ENCODE measurements at regions not wholly inside any gene's neighbourhood (a gene's known extent, or its start where the extent isn't known, plus 50 kb on each side); places are given as distances from the start of the nearest gene placed in this dataset.

DNA sequence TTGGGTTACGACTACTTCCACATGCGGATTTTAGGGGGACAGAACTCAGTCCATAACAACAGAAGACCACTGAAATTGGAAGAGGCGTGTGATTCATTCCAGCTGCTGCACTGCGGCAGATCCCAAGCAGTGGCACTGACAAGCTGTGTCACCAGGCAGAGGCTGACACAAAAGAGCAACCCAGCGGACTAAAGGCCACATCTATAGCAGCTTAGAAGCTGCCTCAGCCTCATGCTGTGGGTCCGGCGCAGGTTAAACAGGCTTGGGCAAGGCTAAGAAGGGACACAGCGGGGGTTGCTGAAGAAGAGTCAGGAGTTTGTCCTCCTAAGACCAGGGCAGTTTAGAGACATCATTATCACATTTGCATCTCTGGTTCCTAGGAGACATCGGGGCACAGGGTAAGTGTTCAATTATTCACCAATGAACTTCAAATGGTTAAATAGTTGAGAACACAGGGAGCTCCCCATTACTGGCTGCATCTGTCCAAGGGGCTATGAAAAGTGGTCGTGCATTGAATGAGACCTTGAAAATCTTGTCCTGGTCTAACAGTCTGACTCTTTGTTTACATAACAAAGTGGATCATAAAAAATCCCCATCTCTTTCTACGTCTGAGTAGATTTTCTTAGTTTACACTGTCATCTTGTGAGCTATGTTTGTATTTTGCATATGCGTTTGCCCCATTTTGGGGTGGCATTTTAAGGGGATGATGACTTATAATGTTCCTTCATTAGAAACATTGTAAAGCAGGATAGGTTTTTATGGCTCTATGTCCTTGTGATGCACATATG is 162.3 kb upstream of the TRIB2 start:
- no peak for DNase-seq
- intact Hi-C loops (cut with micrococcal nuclease): loop anchor here (1.0 to 5.0 kb wide), 7 partner anchors 9 to 162 kb away; partner anchors contain the start of gene TRIB2 (in 1 of the 2)
- Histone ChIP-seq H3K4me1 (ENCODE audit: control insufficient read depth in 2 of 2, insufficient read depth in 2 of 2, low read length in 2 of 2) (peaks cover 8 to 26% of the 10 kb centered on the region in 2 donors), H3K9me3 (ENCODE audit: control insufficient read depth in 2 of 3, low read length in 3 of 3) (no peaks in the 10 kb centered on the region), H3K27ac (ENCODE audit: low read depth, low read length) (no peak overlapping the region), H3K4me3 (ENCODE audit: low read length) (no peak overlapping the region), H3K36me3 (ENCODE audit: control insufficient read depth in 2 of 3, insufficient read depth in 3 of 3, low read length in 3 of 3) (no peaks in the 10 kb centered on the region), H3K27me3 (ENCODE audit: control insufficient read depth in 2 of 2, insufficient read depth in 2 of 2, low read length in 2 of 2) (no peaks in the 10 kb centered on the region)
- POLR2A ChIA-PET: interaction anchor here (1.0 to 1.2 kb wide), 3 partner anchors 9 to 121 kb away, joined by 3 read pairs; no protein-coding TSS in a partner anchor
- Mint-ChIP-seq H3K27me3 (no peaks in the 10 kb centered on the region), H3K4me3 (peak overlapping the region in 4 of 10 donors; percentile 5 to 39 (median 20)), H3K36me3 (peaks cover 0 to 8% (median 4%) of the 10 kb centered on the region in 5 donors), H3K27ac (peak overlapping the region; percentile 3 to 89 (median 74)), H3K9me3 (peaks cover 0 to 8% (median 0%) of the 10 kb centered on the region in 11 donors), H3K4me1 (peaks cover 25 to 62% (median 43%) of the 10 kb centered on the region in 7 donors)
- ATAC-seq: no peak
- CTCF ChIA-PET: no interaction called here

DNA sequence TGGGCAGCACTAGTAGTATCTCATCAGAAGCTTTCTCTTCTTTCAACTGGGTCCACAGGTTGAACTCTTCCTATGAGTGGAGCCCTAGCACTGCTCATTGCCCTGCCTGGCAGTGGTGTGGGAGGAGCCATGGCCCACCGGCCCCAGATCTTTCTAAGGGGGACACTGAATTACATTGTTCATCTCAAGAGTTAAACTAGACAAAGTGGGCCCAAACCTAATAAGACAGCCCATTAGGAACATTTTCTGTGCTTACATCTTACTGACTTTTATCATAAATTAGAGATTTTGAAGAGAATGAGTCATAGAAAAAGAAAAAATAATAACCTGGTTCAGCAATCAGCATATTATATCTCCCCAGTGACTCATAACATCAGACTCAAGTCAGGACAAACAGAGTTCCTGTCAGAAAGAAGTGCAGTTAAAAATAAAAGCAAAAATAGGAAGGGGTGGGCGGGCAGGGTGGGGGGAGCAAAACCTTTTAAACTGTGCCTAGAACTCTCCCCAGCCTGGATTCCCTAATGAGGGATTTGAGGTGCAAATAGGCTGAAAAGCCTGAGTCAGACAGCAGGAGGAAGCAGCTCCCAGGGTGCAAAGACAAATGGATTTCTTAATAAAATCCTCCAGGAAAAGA is 161.6 kb upstream of the TRIB2 start:
- ChIA-PET CTCF (no interaction called here), POLR2A (interaction anchor here (1.0 to 1.1 kb wide), 3 partner anchors 8 to 162 kb away, joined by 3 read pairs; no protein-coding TSS in a partner anchor)
- Mint-ChIP-seq H3K9me3 (peaks cover 0 to 8% (median 0%) of the 10 kb centered on the region in 11 donors), H3K27ac (peak overlapping the region in 8 of 9 donors; percentile 36 to 89 (median 74)), H3K36me3 (peaks cover 0 to 8% (median 4%) of the 10 kb centered on the region in 5 donors), H3K4me3 (peak overlapping the region in 7 of 10 donors; percentile 5 to 66 (median 26)), H3K27me3 (no peaks in the 10 kb centered on the region), H3K4me1 (peaks cover 25 to 62% (median 43%) of the 10 kb centered on the region in 7 donors)
- peak; percentile 27 for ATAC-seq
- DNase-seq: peak in 1 of 9 donors; percentile 32
- Histone ChIP-seq H3K4me3 (ENCODE audit: low read length) (no peak overlapping the region), H3K9me3 (ENCODE audit: control insufficient read depth in 2 of 3, low read length in 3 of 3) (no peaks in the 10 kb centered on the region), H3K27me3 (ENCODE audit: control insufficient read depth in 2 of 2, insufficient read depth in 2 of 2, low read length in 2 of 2) (no peaks in the 10 kb centered on the region), H3K27ac (ENCODE audit: low read depth, low read length) (no peak overlapping the region), H3K4me1 (ENCODE audit: control insufficient read depth in 2 of 2, insufficient read depth in 2 of 2, low read length in 2 of 2) (peaks cover 8 to 26% of the 10 kb centered on the region in 2 donors), H3K36me3 (ENCODE audit: control insufficient read depth in 2 of 3, insufficient read depth in 3 of 3, low read length in 3 of 3) (no peaks in the 10 kb centered on the region)
- intact Hi-C loops (cut with micrococcal nuclease): loop anchor here (1.0 to 5.0 kb wide), 7 partner anchors 8 to 161 kb away; partner anchors contain the start of gene TRIB2 (in 1 of the 2)

DNA sequence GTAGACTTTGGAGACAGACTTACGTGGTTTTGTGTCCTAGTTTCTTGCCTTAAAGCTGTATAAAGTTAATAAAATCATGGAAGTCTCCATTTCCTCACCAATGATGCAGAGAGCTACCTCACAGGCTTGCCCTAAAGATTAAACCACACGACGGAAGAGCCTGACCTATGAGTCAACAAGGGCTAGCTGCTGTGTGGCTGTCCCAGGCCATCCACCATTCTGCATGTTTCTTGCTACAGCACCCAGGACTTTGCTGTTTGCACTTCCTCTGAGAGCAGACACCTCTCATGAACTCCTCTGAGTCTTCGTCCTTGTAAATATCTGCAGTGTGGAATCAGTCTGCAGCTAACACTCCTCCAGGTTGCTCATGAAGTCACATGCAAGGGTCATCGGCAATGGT is 160.0 kb upstream of the TRIB2 start:
- H3K9me3 Mint-ChIP-seq: peaks cover 0 to 6% (median 0%) of the 10 kb centered on the region in 11 donors
- H3K4me3 Mint-ChIP-seq: peak overlapping the region in 6 of 10 donors; percentile 17 to 58 (median 27)
- H3K27me3 ChIP-seq (ENCODE audit: control insufficient read depth in 2 of 2, insufficient read depth in 2 of 2, low read length in 2 of 2): no peaks in the 10 kb centered on the region
- peak overlapping the region; percentile 26 to 82 (median 64) for H3K27ac Mint-ChIP-seq
- ATAC-seq (peak; percentile 37), DNase-seq (peak in 3 of 9 donors; percentile 12 to 32 (median 25))
- H3K27me3 Mint-ChIP-seq: no peaks in the 10 kb centered on the region
- H3K4me1 Mint-ChIP-seq: peaks cover 27 to 68% (median 45%) of the 10 kb centered on the region in 7 donors
- H3K27ac ChIP-seq (ENCODE audit: low read depth, low read length): no peak overlapping the region
- ChIA-PET POLR2A (interaction anchor here (0.8 to 1.4 kb wide), 5 partner anchors 9 to 159 kb away, joined by 3 to 5 read pairs (median 3); no protein-coding TSS in a partner anchor), CTCF (interaction anchor here (0.9 to 1.6 kb wide), 2 partner anchors 106 to 159 kb away, joined by 4 read pairs; no protein-coding TSS in a partner anchor)
- no peak overlapping the region for H3K4me3 ChIP-seq (ENCODE audit: low read length)
- peaks cover 0 to 8% (median 0%) of the 10 kb centered on the region in 5 donors for H3K36me3 Mint-ChIP-seq
- no peaks in the 10 kb centered on the region for H3K9me3 ChIP-seq (ENCODE audit: control insufficient read depth in 2 of 3, low read length in 3 of 3)
- no peaks in the 10 kb centered on the region for H3K36me3 ChIP-seq (ENCODE audit: control insufficient read depth in 2 of 3, insufficient read depth in 3 of 3, low read length in 3 of 3)
- peaks cover 8 to 26% of the 10 kb centered on the region in 2 donors for H3K4me1 ChIP-seq (ENCODE audit: control insufficient read depth in 2 of 2, insufficient read depth in 2 of 2, low read length in 2 of 2)
- intact Hi-C loops (cut with micrococcal nuclease): loop anchor here (5.0 kb wide), 4 partner anchors 44 to 99 kb away; no protein-coding TSS in a partner anchor

- H3K36me3 Mint-ChIP-seq: peaks cover 0 to 8% (median 0%) of the 10 kb centered on the region in 5 donors
- peaks cover 0 to 5% (median 0%) of the 10 kb centered on the region in 11 donors for H3K9me3 Mint-ChIP-seq
- no peaks in the 10 kb centered on the region for H3K27me3 Mint-ChIP-seq
- H3K36me3 ChIP-seq (ENCODE audit: control insufficient read depth in 2 of 3, insufficient read depth in 3 of 3, low read length in 3 of 3): no peaks in the 10 kb centered on the region
- H3K4me3 Mint-ChIP-seq: peak overlapping the region in 1 of 10 donors; percentile 7
- H3K27me3 ChIP-seq (ENCODE audit: control insufficient read depth in 2 of 2, insufficient read depth in 2 of 2, low read length in 2 of 2): no peaks in the 10 kb centered on the region
- no peak overlapping the region for H3K27ac ChIP-seq (ENCODE audit: low read depth, low read length)
- intact Hi-C loops (cut with micrococcal nuclease): loop anchor here (5.0 kb wide), 4 partner anchors 45 to 100 kb away; no protein-coding TSS in a partner anchor
- peak overlapping the region in 2 of 9 donors; percentile 5 to 82 for H3K27ac Mint-ChIP-seq
- H3K9me3 ChIP-seq (ENCODE audit: control insufficient read depth in 2 of 3, low read length in 3 of 3): no peaks in the 10 kb centered on the region
- peaks cover 27 to 74% (median 50%) of the 10 kb centered on the region in 7 donors for H3K4me1 Mint-ChIP-seq
- no peak overlapping the region for H3K4me3 ChIP-seq (ENCODE audit: low read length)
- ATAC-seq (no peak), DNase-seq (no peak)
- POLR2A ChIA-PET: no interaction called here
- CTCF ChIA-PET: interaction anchor here (0.9 kb wide), 1 partner anchor 106 kb away, joined by 4 read pairs; no protein-coding TSS in a partner anchor
- H3K4me1 ChIP-seq (ENCODE audit: control insufficient read depth in 2 of 2, insufficient read depth in 2 of 2, low read length in 2 of 2): peaks cover 8 to 26% of the 10 kb centered on the region in 2 donors
Measured at GRCh38 chr2:12557688-12558087, 159.0 kb upstream of the TRIB2 start.

DNA sequence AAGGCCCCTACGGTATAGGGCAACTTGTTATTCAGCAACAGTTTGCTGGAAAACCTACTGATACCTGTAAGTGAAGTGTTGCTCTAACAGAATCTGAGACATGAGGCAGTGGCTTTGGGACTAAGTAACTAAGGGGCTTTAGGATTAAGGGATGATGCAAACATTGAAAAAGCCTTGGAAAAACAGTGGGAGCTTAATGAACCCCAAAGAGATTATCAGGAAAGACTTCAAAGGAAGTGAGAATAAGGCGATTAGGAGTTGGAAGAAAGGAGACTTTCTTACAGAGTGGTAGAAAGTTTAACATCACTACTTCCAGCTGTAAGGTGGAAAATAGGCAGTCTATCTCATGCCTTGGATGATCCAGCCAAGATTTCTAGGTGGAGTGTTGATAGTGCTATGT is 158.2 kb upstream of the TRIB2 start:
- no peaks in the 10 kb centered on the region for H3K36me3 ChIP-seq (ENCODE audit: control insufficient read depth in 2 of 3, insufficient read depth in 3 of 3, low read length in 3 of 3)
- Mint-ChIP-seq H3K36me3 (peaks cover 0 to 8% (median 0%) of the 10 kb centered on the region in 5 donors), H3K27ac (peak overlapping the region in 3 of 9 donors; percentile 5 to 82 (median 33)), H3K4me3 (no peak overlapping the region), H3K4me1 (peaks cover 27 to 70% (median 51%) of the 10 kb centered on the region in 7 donors), H3K27me3 (no peaks in the 10 kb centered on the region), H3K9me3 (peaks cover 0 to 3% (median 0%) of the 10 kb centered on the region in 11 donors)
- ATAC-seq: no peak
- intact Hi-C loops (cut with micrococcal nuclease): loop anchor here (5.0 kb wide), 4 partner anchors 46 to 101 kb away; no protein-coding TSS in a partner anchor
- ChIA-PET CTCF (no interaction called here), POLR2A (interaction anchor here (0.6 to 1.3 kb wide), 2 partner anchors 11 to 157 kb away, joined by 3 to 4 read pairs; no protein-coding TSS in a partner anchor)
- no peaks in the 10 kb centered on the region for H3K9me3 ChIP-seq (ENCODE audit: control insufficient read depth in 2 of 3, low read length in 3 of 3)
- H3K4me1 ChIP-seq (ENCODE audit: control insufficient read depth in 2 of 2, insufficient read depth in 2 of 2, low read length in 2 of 2): peaks cover 8 to 26% of the 10 kb centered on the region in 2 donors
- no peaks in the 10 kb centered on the region for H3K27me3 ChIP-seq (ENCODE audit: control insufficient read depth in 2 of 2, insufficient read depth in 2 of 2, low read length in 2 of 2)
- no peak overlapping the region for H3K27ac ChIP-seq (ENCODE audit: low read depth, low read length)
- DNase-seq: no peak
- H3K4me3 ChIP-seq (ENCODE audit: low read length): no peak overlapping the region

GRCh38 chr2:12560618-12561017 is 156.1 kb upstream of the TRIB2 start:
- Histone ChIP-seq H3K4me3 (ENCODE audit: low read length) (no peak overlapping the region), H3K9me3 (ENCODE audit: control insufficient read depth in 2 of 3, low read length in 3 of 3) (no peaks in the 10 kb centered on the region), H3K4me1 (ENCODE audit: control insufficient read depth in 2 of 2, insufficient read depth in 2 of 2, low read length in 2 of 2) (peaks cover 0 to 16% of the 10 kb centered on the region in 2 donors), H3K27ac (ENCODE audit: low read depth, low read length) (no peak overlapping the region), H3K27me3 (ENCODE audit: control insufficient read depth in 2 of 2, insufficient read depth in 2 of 2, low read length in 2 of 2) (no peaks in the 10 kb centered on the region), H3K36me3 (ENCODE audit: control insufficient read depth in 2 of 3, insufficient read depth in 3 of 3, low read length in 3 of 3) (no peaks in the 10 kb centered on the region)
- ChIA-PET CTCF (interaction anchor here (0.6 kb wide), 1 partner anchor 126 kb away, joined by 4 read pairs; no protein-coding TSS in a partner anchor), POLR2A (interaction anchor here (0.6 kb wide), 1 partner anchor 89 kb away, joined by 3 read pairs; no protein-coding TSS in a partner anchor)
- Mint-ChIP-seq H3K9me3 (peaks cover 0 to 3% (median 0%) of the 10 kb centered on the region in 11 donors), H3K36me3 (peaks cover 0 to 8% (median 0%) of the 10 kb centered on the region in 5 donors), H3K4me3 (no peak overlapping the region), H3K4me1 (peaks cover 18 to 69% (median 47%) of the 10 kb centered on the region in 7 donors), H3K27ac (no peak overlapping the region), H3K27me3 (peaks cover 0 to 7% (median 0%) of the 10 kb centered on the region in 5 donors)
- intact Hi-C loops (cut with micrococcal nuclease): no loop called here
- ATAC-seq (no peak), DNase-seq (no peak)

All from naive thymus-derived CD4-positive, alpha-beta T cell (primary cell).